HCT116 (cell line): ENCODE measurements at regions not wholly inside any gene's neighbourhood (a gene's known extent, or its start where the extent isn't known, plus 50 kb on each side); places are given as distances from the start of the nearest gene placed in this dataset.

Experiments used
- ATAC-seq: fragments of 200-7000 bp; cut with Tn5 transposase; 2 replicates; pipeline ENCODE4 v1.9.1; 2020; ENCODE audit warnings: mild to moderate bottlenecking, moderate library complexity
- BruUV-seq: library from RNA; stranded (reverse); fragments of 400-500 nt; replicated peaks from 2 replicates; lab custom pipeline; 2021; lab: Mats Ljungman, UMichigan
- CTCF ChIA-PET: fragments of 300-600 bp; sonication (Branson Sonifier 250); formaldehyde crosslinking; loops from one replicate; lab custom pipeline; 2021; ENCODE audit warnings: antibody characterized with exemption; lab: Charles Lee
- POLR2A ChIA-PET: fragments of 300-600, 350-600 bp; sonication (Branson Sonifier 250); formaldehyde crosslinking; loops from one replicate; lab custom pipeline; 2021; ENCODE audit warnings: antibody characterized with exemption; lab: Charles Lee
- RAD21 ChIA-PET, 2 experiments: fragments of 300-600 bp; sonication (Branson Sonifier 250); formaldehyde crosslinking; loops; one replicate each; lab custom pipeline; 2023; ENCODE audit warnings: low total read pairs in 2 of 2; ENCODE audit not compliant: uncharacterized antibody in 2 of 2, unreplicated experiment in 2 of 2, low non-redundant PET in 1 of 2; lab: Charles Lee
- DNase-seq: peaks from one replicate; pipeline ENCODE4 v3.0.0-alpha.2; 2010; ENCODE audit warnings: low read depth, low spot score
- H2AFZ ChIP-seq: fragments of 200-600 bp; shearing (Covaris generic), sonication (generic); 2 replicates; pipeline ENCODE4 v1.6.1; 2017; ENCODE audit warnings: low read depth, mixed run types, mixed read lengths, antibody characterized with exemption, low read length; ENCODE audit not compliant: poor library complexity, severe bottlenecking
- H3K27ac ChIP-seq: 2 replicates; pipeline ENCODE4 v1.5.1; 2012; ENCODE audit warnings: low read depth, low read length
- H3K27me3 ChIP-seq: fragments of 200-600 bp; sonication (generic); 2 replicates; pipeline ENCODE4 v1.6.1; 2016; ENCODE audit warnings: mixed run types, low read length, mixed read lengths; ENCODE audit not compliant: insufficient read depth
- H3K36me3 ChIP-seq, 2 experiments: fragments of 200-500 bp in 1 of 2; fragments of 200-600 bp in 1 of 2; sonication (Bioruptor generic) in 1 of 2; sonication (generic) in 1 of 2; 2 replicates each; pipeline versions ENCODE4 v1.5.1 to v1.6.1; 2014 to 2016; ENCODE audit warnings: low read length in 2 of 2, inconsistent platforms in 1 of 2, mixed read lengths in 1 of 2, mixed run types in 1 of 2; ENCODE audit not compliant: insufficient read depth in 2 of 2, control insufficient read depth in 1 of 2
- H3K4me1 ChIP-seq, 2 experiments: fragments of 200-600 bp in 1 of 2; sonication (generic) in 1 of 2; 2 replicates each; pipeline versions ENCODE4 v1.5.1 to v1.6.1; 2012 to 2017; ENCODE audit warnings: low read length in 2 of 2, inconsistent platforms in 1 of 2, mild to moderate bottlenecking in 1 of 2, mixed read lengths in 1 of 2, mixed run types in 1 of 2, moderate library complexity in 1 of 2; ENCODE audit not compliant: insufficient read depth in 2 of 2, control insufficient read depth in 1 of 2
- H3K4me2 ChIP-seq: fragments of 200-600 bp; sonication (generic); 2 replicates; pipeline ENCODE4 v1.6.1; 2017; ENCODE audit warnings: mixed run types, low read length, mixed read lengths
- H3K4me3 ChIP-seq, 2 experiments: fragments of 200-600 bp in 1 of 2; sonication (generic) in 1 of 2; replicated peaks in 1 of 2; 2 replicates each; pipeline ENCODE4 v1.5.1; 2011 to 2016; ENCODE audit warnings: low read length in 2 of 2, control low read depth in 1 of 2, low read depth in 1 of 2, mild to moderate bottlenecking in 1 of 2, mixed read lengths in 1 of 2, mixed run types in 1 of 2
- H3K79me2 ChIP-seq: fragments of 200-600 bp; sonication (generic); 2 replicates; pipeline ENCODE4 v1.6.1; 2017; ENCODE audit warnings: mild to moderate bottlenecking, mixed run types, low read length, moderate library complexity, mixed read lengths; ENCODE audit not compliant: insufficient read depth
- H3K9ac ChIP-seq: fragments of 200-600 bp; sonication (generic); 2 replicates; pipeline ENCODE4 v1.6.1; 2016; ENCODE audit warnings: low read length, mixed read lengths
- H3K9me2 ChIP-seq: fragments of 200-600 bp; sonication (generic), shearing (Covaris generic); 2 replicates; pipeline ENCODE4 v1.6.1; 2017; ENCODE audit warnings: mixed run types, mild to moderate bottlenecking, moderate library complexity; ENCODE audit not compliant: insufficient read depth
- H3K9me3 ChIP-seq, 2 experiments: fragments of 200-500 bp in 1 of 2; fragments of 200-600 bp in 1 of 2; sonication (Bioruptor generic) in 1 of 2; sonication (generic) in 1 of 2; 2 replicates each; pipeline ENCODE4 v1.6.1; 2014 to 2017; ENCODE audit warnings: low read length in 2 of 2, mixed read lengths in 2 of 2, inconsistent platforms in 1 of 2, low read depth in 1 of 2, mild to moderate bottlenecking in 1 of 2, mixed run types in 1 of 2, moderate library complexity in 1 of 2; ENCODE audit not compliant: control insufficient read depth in 1 of 2, insufficient read depth in 1 of 2
- H4K20me1 ChIP-seq: fragments of 200-600 bp; sonication (generic), shearing (Covaris generic); 2 replicates; pipeline ENCODE4 v1.6.1; 2017; ENCODE audit warnings: mixed run types, mild to moderate bottlenecking, moderate library complexity; ENCODE audit not compliant: insufficient read depth
- ATF3 ChIP-seq: IDR thresholded peaks from 2 replicates; pipeline ENCODE4 v1.6.1; 2012
- CBX3 ChIP-seq: IDR thresholded peaks from 2 replicates; pipeline ENCODE4 v1.6.1; 2012; ENCODE audit warnings: low read depth
- CEBPB ChIP-seq: IDR thresholded peaks from 2 replicates; pipeline ENCODE4 v1.6.1; 2012; ENCODE audit warnings: low read depth
- ELF1 ChIP-seq: IDR thresholded peaks from 2 replicates; pipeline ENCODE4 v1.6.1; 2012; ENCODE audit warnings: low read depth, borderline replicate concordance
- EZH2 ChIP-seq: fragments of 200-600 bp; sonication (generic); IDR thresholded peaks from 2 replicates; pipeline ENCODE4 v1.6.1; 2017; ENCODE audit warnings: antibody characterized with exemption, mixed run types
- EZH2phosphoT487 ChIP-seq: fragments of 200-600 bp; IDR thresholded peaks from 2 replicates; pipeline ENCODE4 v1.6.1; 2018; ENCODE audit warnings: antibody characterized with exemption, borderline replicate concordance
- JUND ChIP-seq: IDR thresholded peaks from 2 replicates; pipeline ENCODE4 v1.6.1; 2012
- POLR2A ChIP-seq: IDR thresholded peaks from 2 replicates; pipeline ENCODE4 v1.7.0; 2011; ENCODE audit warnings: borderline replicate concordance; ENCODE audit not compliant: insufficient read depth, insufficient read length; ENCODE audit errors: extremely low read depth
- RAD21 ChIP-seq: IDR thresholded peaks from 2 replicates; pipeline ENCODE4 v1.6.1; 2012; ENCODE audit warnings: low read depth, mild to moderate bottlenecking
- REST ChIP-seq: IDR thresholded peaks from 2 replicates; pipeline ENCODE4 v1.6.1; 2012; ENCODE audit warnings: low read depth
- SIN3A ChIP-seq: IDR thresholded peaks from 2 replicates; pipeline ENCODE4 v1.6.1; 2012; ENCODE audit warnings: low read depth
- TCF7L2 ChIP-seq: IDR thresholded peaks from 2 replicates; pipeline ENCODE4 v1.7.0; 2011; ENCODE audit warnings: borderline replicate concordance, inconsistent platforms; ENCODE audit not compliant: insufficient read depth, insufficient read length; ENCODE audit errors: extremely low read depth
- YY1 ChIP-seq: IDR thresholded peaks from 2 replicates; pipeline ENCODE4 v1.6.1; 2011; ENCODE audit warnings: low read length, low read depth, moderate library complexity, mild to moderate bottlenecking; ENCODE audit not compliant: insufficient replicate concordance; ENCODE audit errors: extremely low read depth
- ZFX ChIP-seq: fragments of 450-650 bp; IDR thresholded peaks from 2 replicates; pipeline ENCODE4 v1.6.1; 2017
- ZNF274 ChIP-seq: fragments of 200-500 bp; sonication (Bioruptor generic); IDR thresholded peaks from 2 replicates; pipeline ENCODE4 v1.6.1; 2014; ENCODE audit warnings: mild to moderate bottlenecking, low read depth, low read length, inconsistent platforms
- intact Hi-C: fragments of 100-400 bp; cut with micrococcal nuclease; formaldehyde crosslinking; loops from 2 replicates; pipeline ENCODE4 v1.10.0; 2022

GRCh38 chr20:22100686-22101085, 395.2 kb downstream of the PAX1 start:
- no TSS peak for BruUV-seq
- RAD21 ChIA-PET, result no interaction called here

GRCh38 chr20:22099348-22099747, 393.9 kb downstream of the PAX1 start:
- CTCF ChIA-PET, result no interaction called here
- no peaks in the 10 kb centered on the region for H3K27me3 ChIP-seq
- POLR2A ChIA-PET, result no interaction called here
- ATAC-seq (no peak), DNase-seq (no peak)
- H3K4me2 ChIP-seq, result no peak overlapping the region
- H3K79me2 ChIP-seq, result no peaks in the 10 kb centered on the region
- no peak overlapping the region for H2AFZ ChIP-seq
- H3K9me2 ChIP-seq, result no peaks in the 10 kb centered on the region
- RAD21 ChIA-PET, result no interaction called here
- no peak overlapping the region for H3K4me3 ChIP-seq
- no peaks in the 10 kb centered on the region for H4K20me1 ChIP-seq
- no peak overlapping the region for H3K27ac ChIP-seq
- no TSS peak for BruUV-seq
- intact Hi-C loops, result no loop called here
- H3K36me3 ChIP-seq, result no peaks in the 10 kb centered on the region
- H3K9me3 ChIP-seq, result peaks cover 0 to 13% of the 10 kb centered on the region in 2 experiments; a peak in 2 of 4 replicates
- no peak overlapping the region for H3K9ac ChIP-seq
- no peaks in the 10 kb centered on the region for H3K4me1 ChIP-seq
- no peak for TF ChIP-seq SIN3A
- no peak for TF ChIP-seq CEBPB
- TF ChIP-seq ELF1, result no peak
- TF ChIP-seq POLR2A, result no peak
- no peak for TF ChIP-seq ZFX
- no peak for TF ChIP-seq REST
- TF ChIP-seq ATF3, result no peak
- TF ChIP-seq YY1, result no peak
- no peak for TF ChIP-seq JUND
- no peak for TF ChIP-seq CBX3
- TF ChIP-seq EZH2phosphoT487, result no peak

More at GRCh38 chr20:22100686-22101085, 395.2 kb downstream of the PAX1 start:
- Histone ChIP-seq H3K4me2 (no peak overlapping the region), H3K79me2 (no peaks in the 10 kb centered on the region), H3K9ac (no peak overlapping the region), H3K9me3 (peaks cover 0 to 17% of the 10 kb centered on the region in 2 experiments; a peak in 2 of 4 replicates), H2AFZ (no peak overlapping the region), H4K20me1 (no peaks in the 10 kb centered on the region), H3K36me3 (no peaks in the 10 kb centered on the region), H3K4me1 (no peaks in the 10 kb centered on the region), H3K9me2 (no peaks in the 10 kb centered on the region), H3K4me3 (no peak overlapping the region), H3K27ac (no peak overlapping the region), H3K27me3 (no peaks in the 10 kb centered on the region)
- POLR2A ChIA-PET, result no interaction called here
- CTCF ChIA-PET, result no interaction called here
- ATAC-seq (no peak), DNase-seq (no peak)
- intact Hi-C loops, result no loop called here
- no peak for TF ChIP-seq ELF1
- no peak for TF ChIP-seq EZH2phosphoT487
- TF ChIP-seq POLR2A, result no peak
- TF ChIP-seq YY1, result no peak
- no peak for TF ChIP-seq EZH2
- TF ChIP-seq RAD21, result no peak
- no peak for TF ChIP-seq TCF7L2
- TF ChIP-seq ZNF274, result no peak
- no peak for TF ChIP-seq ZFX
- TF ChIP-seq ATF3, result no peak
